DOHH2 (cell line): ENCODE measurements at regions not wholly inside any gene's neighbourhood (a gene's known extent, or its start where the extent isn't known, plus 50 kb on each side); places are given as distances from the start of the nearest gene placed in this dataset.

Source experiments
- H3F3A ChIP-seq: fragments of 200-600 bp; sonication (generic), shearing (Covaris generic); 2 replicates; pipeline ENCODE4 v1.6.0; 2016; ENCODE audit warnings: antibody characterized with exemption, mild to moderate bottlenecking; ENCODE audit not compliant: control insufficient read depth, insufficient read depth
- H3K27ac ChIP-seq: fragments of 200-600 bp; sonication (generic); 2 replicates; pipeline ENCODE4 v1.5.1; 2014; ENCODE audit warnings: low read depth, mild to moderate bottlenecking, low read length, moderate library complexity
- H3K27me3 ChIP-seq: fragments of 200-600 bp; sonication (generic); 2 replicates; pipeline ENCODE4 v1.6.1; 2014; ENCODE audit warnings: mild to moderate bottlenecking, low read length, mixed read lengths; ENCODE audit not compliant: control insufficient read depth
- H3K36me3 ChIP-seq: fragments of 200-600 bp; sonication (generic); 2 replicates; pipeline ENCODE4 v1.6.1; 2014; ENCODE audit warnings: mild to moderate bottlenecking, low read length, moderate library complexity, mixed read lengths; ENCODE audit not compliant: control insufficient read depth
- H3K4me1 ChIP-seq: fragments of 200-600 bp; sonication (generic); 2 replicates; pipeline ENCODE4 v1.6.1; 2014; ENCODE audit warnings: mild to moderate bottlenecking, low read length, mixed read lengths; ENCODE audit not compliant: control insufficient read depth
- H3K4me2 ChIP-seq: fragments of 200-600 bp; sonication (generic); 2 replicates; pipeline ENCODE4 v1.6.0; 2014; ENCODE audit warnings: mild to moderate bottlenecking, low read length, moderate library complexity
- H3K4me3 ChIP-seq: fragments of 200-600 bp; sonication (generic); 2 replicates; pipeline ENCODE4 v1.5.1; 2014; ENCODE audit warnings: mild to moderate bottlenecking, low read length, mixed read lengths
- H3K79me2 ChIP-seq: fragments of 200-600 bp; sonication (generic); 2 replicates; pipeline ENCODE4 v1.6.1; 2014; ENCODE audit warnings: mild to moderate bottlenecking, low read length, mixed read lengths; ENCODE audit not compliant: control insufficient read depth
- H3K9me2 ChIP-seq: fragments of 200-600 bp; sonication (generic); replicated peaks from 2 replicates; pipeline ENCODE4 v1.6.1; 2014; ENCODE audit warnings: mild to moderate bottlenecking, low read length, mixed read lengths; ENCODE audit not compliant: control insufficient read depth
- H3K9me3 ChIP-seq: fragments of 200-600 bp; sonication (generic); 2 replicates; pipeline ENCODE4 v1.6.1; 2014; ENCODE audit warnings: antibody characterized with exemption, low read length, mixed read lengths; ENCODE audit not compliant: control insufficient read depth, insufficient read depth
- H4K20me1 ChIP-seq: fragments of 200-600 bp; sonication (generic); 2 replicates; pipeline ENCODE4 v1.6.0; 2014; ENCODE audit warnings: low read depth, mild to moderate bottlenecking, antibody characterized with exemption, low read length, moderate library complexity; ENCODE audit not compliant: control insufficient read depth, insufficient read depth
- CTCF ChIP-seq: fragments of 200-600 bp; sonication (generic); IDR thresholded peaks from one replicate; pipeline ENCODE4 v1.5.1; 2014; ENCODE audit warnings: antibody characterized with exemption, mild to moderate bottlenecking, low read depth, low read length; ENCODE audit not compliant: poor library complexity, severe bottlenecking
- EZH2phosphoT487 ChIP-seq: fragments of 200-600 bp; sonication (generic); IDR thresholded peaks from 2 replicates; pipeline ENCODE4 v1.6.1; 2017; ENCODE audit warnings: borderline replicate concordance, mild to moderate bottlenecking, antibody characterized with exemption, low read length, moderate library complexity, mixed read lengths

- Histone ChIP-seq H3K9me2 (no peaks in the 10 kb centered on the region), H3K79me2 (no peaks in the 10 kb centered on the region), H3K27me3 (no peaks in the 10 kb centered on the region), H3K27ac (no peak overlapping the region), H3K36me3 (no peaks in the 10 kb centered on the region), H4K20me1 (no peaks in the 10 kb centered on the region), H3K9me3 (no peaks in the 10 kb centered on the region), H3F3A (no peaks in the 10 kb centered on the region), H3K4me1 (no peaks in the 10 kb centered on the region), H3K4me2 (no peak overlapping the region), H3K4me3 (no peak overlapping the region)
- TF ChIP-seq EZH2phosphoT487: no peak
- TF ChIP-seq CTCF: no peak
These were observed 461.2 kb downstream of the TLR4 start for GRCh38 chr9:118165451-118165850.

GRCh38 chr9:118170032-118170955, 466.1 kb downstream of the TLR4 start:
- H3K4me3 ChIP-seq: no peak overlapping the region
- no peak overlapping the region for H3K27ac ChIP-seq
- H3K4me2 ChIP-seq: no peak overlapping the region
- no peaks in the 10 kb centered on the region for H3K9me3 ChIP-seq
- TF ChIP-seq CTCF: peak; percentile 56
- TF ChIP-seq EZH2phosphoT487: no peak
- H4K20me1 ChIP-seq: no peaks in the 10 kb centered on the region
- H3F3A ChIP-seq: no peaks in the 10 kb centered on the region
- no peaks in the 10 kb centered on the region for H3K27me3 ChIP-seq
- no peaks in the 10 kb centered on the region for H3K9me2 ChIP-seq
- no peaks in the 10 kb centered on the region for H3K36me3 ChIP-seq
- H3K79me2 ChIP-seq: no peaks in the 10 kb centered on the region
- H3K4me1 ChIP-seq: no peaks in the 10 kb centered on the region

GRCh38 chr9:118177241-118177640, 473.0 kb downstream of the TLR4 start:
- Histone ChIP-seq H3K4me2 (no peak overlapping the region), H4K20me1 (no peaks in the 10 kb centered on the region), H3K79me2 (no peaks in the 10 kb centered on the region), H3K4me3 (no peak overlapping the region), H3K27me3 (no peaks in the 10 kb centered on the region), H3K27ac (no peak overlapping the region), H3K9me3 (no peaks in the 10 kb centered on the region), H3K4me1 (no peaks in the 10 kb centered on the region), H3K36me3 (no peaks in the 10 kb centered on the region), H3F3A (no peaks in the 10 kb centered on the region), H3K9me2 (no peaks in the 10 kb centered on the region)
- TF ChIP-seq EZH2phosphoT487: no peak

GRCh38 chr9:118183576-118183975, 479.4 kb downstream of the TLR4 start:
- Histone ChIP-seq H3K36me3 (no peaks in the 10 kb centered on the region), H3K4me2 (no peak overlapping the region), H3K9me3 (no peaks in the 10 kb centered on the region), H3K4me3 (no peak overlapping the region), H3K4me1 (no peaks in the 10 kb centered on the region), H3K27ac (no peak overlapping the region), H3K9me2 (no peaks in the 10 kb centered on the region), H3F3A (no peaks in the 10 kb centered on the region), H3K79me2 (no peaks in the 10 kb centered on the region), H4K20me1 (no peaks in the 10 kb centered on the region), H3K27me3 (no peaks in the 10 kb centered on the region)
- no peak for TF ChIP-seq EZH2phosphoT487
- no peak for TF ChIP-seq CTCF
